LNCAP (cell line): ENCODE measurements at regions not wholly inside any gene's neighbourhood (a gene's known extent, or its start where the extent isn't known, plus 50 kb on each side); places are given as distances from the start of the nearest gene placed in this dataset.

Source experiments
- CTCF ChIP-seq: fragments of 450-650 bp; IDR thresholded peaks from 2 replicates; pipeline ENCODE4 v1.5.1; 2017; ENCODE audit warnings: mild to moderate bottlenecking

GRCh38 chr20:40763646-40764295, 74.7 kb upstream of the MAFB start:
- no peak for TF ChIP-seq CTCF

GRCh38 chr20:40765814-40766480, 76.9 kb upstream of the MAFB start:
- no peak for TF ChIP-seq CTCF

GRCh38 chr20:40766790-40767614, 78.0 kb upstream of the MAFB start:
- no peak for TF ChIP-seq CTCF

GRCh38 chr20:40767615-40767924, 78.5 kb upstream of the MAFB start:
- no peak for TF ChIP-seq CTCF

- TF ChIP-seq CTCF: no peak
Measured at GRCh38 chr20:40768105-40768504, 79.1 kb upstream of the MAFB start.

GRCh38 chr20:40769677-40770285, 80.7 kb upstream of the MAFB start:
- TF ChIP-seq CTCF: no peak

GRCh38 chr20:40770564-40771307, 81.7 kb upstream of the MAFB start:
- no peak for TF ChIP-seq CTCF
